ENCODE measurements at regions not wholly inside any gene's neighbourhood (a gene's known extent, or its start where the extent isn't known, plus 50 kb on each side); places are given as distances from the start of the nearest gene placed in this dataset.

DNA sequence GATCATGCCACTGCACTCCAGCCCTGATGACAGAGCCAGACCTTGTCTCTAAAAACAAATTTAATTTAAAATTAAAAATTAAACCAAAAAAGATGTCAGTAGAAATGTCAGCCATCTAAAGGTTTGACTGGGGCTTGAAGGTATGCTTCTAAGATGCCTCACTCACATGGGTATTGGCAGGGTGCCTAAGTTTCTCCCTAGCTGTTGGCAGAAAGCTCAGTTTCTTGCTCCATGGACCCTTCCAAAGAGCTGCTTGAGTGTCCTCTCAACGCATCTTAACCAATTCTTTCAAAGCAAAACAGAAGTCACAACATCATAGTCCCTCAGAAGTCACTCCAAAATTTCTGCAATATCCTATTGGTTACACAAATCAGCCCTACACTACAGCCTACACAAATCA, 231.0 kb upstream of the ADGRL2 start:
- no peak for FAIRE-seq

DNA sequence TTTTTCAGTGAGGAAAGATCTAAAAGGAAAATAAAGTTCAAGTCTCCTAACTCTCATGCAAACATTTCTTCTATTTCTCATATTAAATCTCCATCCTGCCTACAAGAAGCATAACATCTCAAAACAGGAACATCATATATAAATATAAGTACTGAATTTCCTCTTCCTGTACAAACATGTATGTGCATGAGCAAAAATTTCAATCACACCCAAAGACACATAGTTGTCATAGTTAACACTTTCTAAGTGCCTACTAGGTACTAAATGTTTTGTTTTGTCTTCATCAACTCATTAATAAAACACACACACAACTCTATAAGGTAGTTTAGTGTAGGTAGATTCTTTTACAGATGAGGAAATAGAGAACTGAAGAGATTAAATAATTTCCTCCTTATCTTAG, 237.1 kb upstream of the ADGRL2 start:
- no peak for FAIRE-seq

DNA sequence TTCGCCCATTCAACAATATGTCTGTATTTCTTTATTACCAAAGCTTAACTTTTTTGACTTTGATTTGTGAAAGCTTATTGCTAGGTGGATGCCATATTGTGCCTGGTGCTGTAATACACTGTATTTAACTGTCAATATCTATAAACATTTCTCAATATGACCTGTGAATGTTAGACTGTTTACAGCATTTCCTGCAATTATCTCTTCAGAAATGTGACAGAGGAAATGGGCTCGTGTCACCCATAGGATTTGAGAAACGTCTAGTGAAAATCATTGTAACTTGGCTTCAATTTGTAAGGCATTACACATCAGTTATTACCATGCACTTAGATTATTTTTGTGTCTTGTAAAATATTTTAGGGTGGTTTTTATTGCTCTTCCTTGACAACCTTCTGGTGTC, 237.8 kb upstream of the ADGRL2 start:
- FAIRE-seq: no peak

DNA sequence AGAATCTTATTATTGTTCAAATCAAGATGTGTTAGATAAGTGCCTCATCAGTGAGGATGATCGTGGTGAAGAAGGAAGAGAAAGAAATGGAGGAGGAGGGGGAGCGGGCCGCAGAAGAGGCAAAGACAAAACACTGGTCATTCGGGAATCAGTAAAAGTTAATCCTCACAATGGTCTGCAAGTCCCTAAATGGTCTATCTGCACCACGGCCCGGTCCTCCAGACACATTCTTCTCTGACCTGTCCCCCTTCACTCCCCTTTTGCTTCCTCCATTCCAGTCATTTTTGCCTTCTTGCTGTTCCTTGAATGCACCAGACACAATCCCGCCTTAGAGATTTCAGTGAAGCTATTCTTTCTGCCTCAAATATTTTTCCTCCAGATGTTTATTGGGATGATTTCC, 240.1 kb upstream of the ADGRL2 start:
- no peak for FAIRE-seq

DNA sequence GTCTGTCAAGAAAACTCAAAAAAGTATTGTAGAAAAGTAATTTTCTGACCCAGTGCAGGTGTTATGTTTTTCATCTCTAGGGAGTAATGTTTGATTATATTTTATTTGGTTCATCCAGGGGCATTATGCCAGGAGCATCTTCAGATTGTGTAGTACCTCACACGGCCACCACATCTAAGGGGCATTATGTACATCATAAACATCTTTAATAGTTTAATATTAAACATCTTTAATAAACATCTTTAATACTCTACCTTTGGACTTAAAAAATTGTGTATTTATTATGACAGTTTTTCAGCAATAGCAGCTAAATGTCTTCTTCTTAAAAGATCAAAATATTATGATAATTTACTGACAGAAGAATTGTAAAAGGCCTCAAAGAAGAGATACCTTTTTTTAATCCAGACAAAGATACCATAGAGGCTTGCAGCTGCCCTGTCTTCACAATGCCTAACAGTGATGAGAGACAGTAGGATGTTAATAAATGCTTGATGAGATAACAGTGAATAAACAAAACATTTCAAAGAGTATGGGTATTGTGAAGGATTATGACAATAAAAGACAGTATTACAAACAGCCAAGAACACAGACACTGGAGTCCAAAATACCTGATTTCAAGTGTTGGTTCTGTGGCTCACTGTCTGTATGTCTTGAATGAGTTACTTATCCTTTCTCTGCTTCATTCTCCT, 240.9 kb upstream of the ADGRL2 start:
- FAIRE-seq: no peak

DNA sequence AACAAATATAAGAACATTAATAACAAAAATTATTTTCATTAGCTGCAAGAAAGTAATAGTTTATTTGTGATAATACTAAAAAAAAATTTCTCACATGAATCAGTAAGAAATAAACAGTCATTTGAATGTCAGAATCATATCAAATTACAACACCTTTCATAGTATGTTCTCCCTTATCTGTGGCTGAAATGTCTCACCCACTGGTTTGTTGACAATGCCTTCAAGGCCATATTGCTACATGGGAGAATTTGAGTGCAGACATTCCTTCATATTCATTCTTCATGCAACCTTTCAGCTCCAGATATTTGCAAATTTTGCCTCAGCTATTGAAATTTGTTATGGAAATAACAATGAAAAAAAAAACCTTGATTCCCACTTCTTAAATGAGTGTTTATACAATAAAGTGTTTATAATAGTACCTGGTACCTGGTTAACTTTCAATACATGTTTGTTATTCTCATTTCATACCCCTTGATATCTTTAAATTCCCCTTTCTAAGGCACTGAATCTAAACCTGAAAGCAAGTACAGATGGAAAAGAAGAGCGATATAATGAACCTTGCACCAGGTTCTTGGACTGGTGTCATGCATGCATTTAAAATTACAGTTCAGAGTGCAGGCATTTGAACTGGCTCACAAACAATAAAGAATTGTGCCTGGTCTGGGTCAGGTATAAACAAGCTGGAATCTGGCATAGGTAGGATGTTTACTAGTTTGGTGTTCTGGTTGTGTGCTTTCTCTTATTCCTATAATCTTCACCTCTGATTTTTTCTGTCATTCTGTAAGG, 242.2 kb upstream of the ADGRL2 start:
- FAIRE-seq: no peak

DNA sequence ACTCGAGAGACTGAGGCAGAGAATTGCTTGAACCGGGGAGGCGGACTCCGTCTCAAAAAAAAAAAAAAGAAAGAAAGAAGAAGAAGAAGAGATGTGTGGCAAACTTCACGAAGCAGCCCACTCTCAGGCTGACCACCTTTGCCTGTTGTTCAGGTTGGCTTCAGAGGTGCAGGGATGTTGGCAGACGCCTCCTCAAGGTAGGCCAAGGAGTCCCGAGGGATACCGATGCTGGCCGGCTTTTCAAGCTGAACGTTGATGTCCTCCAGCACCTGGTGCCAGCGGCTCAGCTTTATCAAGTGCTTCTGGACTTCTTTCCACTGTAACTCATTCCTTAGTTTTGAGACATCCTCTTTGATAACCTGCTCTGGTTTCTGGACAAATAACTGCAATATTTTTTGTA, 243.8 kb upstream of the ADGRL2 start:
- FAIRE-seq: no peak

DNA sequence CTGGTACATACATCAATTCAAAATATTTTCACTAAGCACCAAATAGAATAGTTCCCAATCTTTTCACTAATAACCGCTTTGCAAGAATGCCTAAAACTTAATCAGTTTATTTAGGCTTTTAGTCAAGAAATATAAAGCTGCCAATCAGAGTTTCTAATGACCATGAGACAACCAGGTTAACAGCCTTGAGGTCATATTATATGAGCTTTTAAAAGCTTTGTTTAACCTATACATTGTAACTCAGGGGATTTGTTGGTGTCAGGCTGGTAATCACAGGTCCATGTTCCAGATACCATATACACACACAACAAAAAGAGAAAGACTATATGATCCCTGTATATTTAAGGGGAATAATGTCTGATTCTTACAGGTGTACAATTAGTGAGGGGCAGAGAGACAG, 246.2 kb upstream of the ADGRL2 start:
- no peak for FAIRE-seq

DNA sequence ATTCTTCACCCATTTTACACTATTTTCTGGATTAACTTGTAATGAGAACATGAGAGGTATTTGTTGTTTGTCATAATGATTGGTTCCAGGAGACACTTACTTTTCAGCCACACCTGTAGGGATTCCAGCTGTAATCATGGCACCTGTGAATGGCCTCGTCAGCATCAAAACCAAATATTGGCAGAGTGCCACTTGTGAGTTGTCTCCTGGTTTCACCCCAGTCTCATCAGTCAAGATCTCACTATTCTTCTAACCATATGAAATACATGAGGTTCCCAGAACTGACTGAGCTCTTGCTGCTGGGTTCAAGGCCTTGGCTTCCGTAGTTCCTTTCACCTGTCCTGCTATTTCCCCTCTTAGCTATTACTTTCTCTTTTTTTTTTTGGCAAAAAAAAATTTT, 246.6 kb upstream of the ADGRL2 start:
- FAIRE-seq: no peak

DNA sequence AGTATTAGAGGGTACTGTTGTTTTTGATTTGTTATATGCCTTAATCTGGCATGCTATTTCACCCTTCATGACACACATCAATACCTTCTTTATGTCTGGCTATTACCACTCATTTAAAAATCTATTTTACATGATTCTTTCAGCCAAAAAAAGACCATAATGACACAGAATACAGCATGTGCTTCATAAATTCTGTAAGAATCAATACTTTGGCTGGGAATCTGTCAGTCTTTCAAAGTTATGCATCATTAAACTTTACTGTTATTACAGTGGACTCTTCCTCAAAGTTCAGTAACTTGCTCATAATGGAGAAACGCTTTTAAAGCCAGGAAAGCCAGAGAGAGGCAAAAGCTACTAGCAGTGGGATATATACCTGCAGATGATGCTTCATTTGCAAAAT, 247.2 kb upstream of the ADGRL2 start:
- no peak for FAIRE-seq

DNA sequence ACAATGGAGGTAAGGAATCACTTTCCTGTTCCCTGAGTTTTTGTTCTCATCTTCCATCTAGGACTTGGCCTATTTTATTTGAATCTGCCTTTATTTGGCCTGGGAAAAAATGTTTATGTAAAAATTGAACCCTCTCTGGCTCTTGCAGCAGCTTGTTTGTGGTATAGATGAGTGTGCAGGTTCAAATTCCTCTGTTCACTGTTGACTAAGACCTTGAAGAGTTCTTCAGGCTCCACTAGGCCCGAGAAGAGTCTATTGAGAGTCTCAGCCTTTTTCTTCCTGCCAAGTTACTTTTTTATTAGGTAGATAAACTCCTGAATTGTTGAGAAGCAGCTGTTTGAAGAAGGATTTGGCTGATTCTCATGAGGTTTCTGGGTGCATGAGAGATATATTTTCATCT, 248.8 kb upstream of the ADGRL2 start:
- FAIRE-seq: no peak

DNA sequence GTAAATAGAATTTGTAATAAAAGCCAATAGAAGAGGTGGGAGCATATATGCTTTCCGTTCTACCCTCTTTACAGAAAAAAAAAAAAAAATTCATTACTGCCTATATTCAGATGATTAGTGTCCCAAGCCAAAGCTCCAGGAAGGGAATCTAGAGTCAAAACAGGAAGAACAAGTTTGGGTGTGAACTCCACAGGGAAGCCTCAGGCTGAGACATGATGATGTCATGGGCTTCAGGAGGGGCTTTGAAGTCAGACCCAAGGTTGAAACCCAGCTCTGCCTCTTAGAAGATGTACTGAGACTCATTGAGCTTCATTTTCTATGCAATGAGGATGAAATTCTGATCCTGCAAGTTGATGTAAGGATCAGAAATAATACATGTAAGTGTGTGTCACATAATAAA, 250.0 kb upstream of the ADGRL2 start:
- FAIRE-seq: no peak

DNA sequence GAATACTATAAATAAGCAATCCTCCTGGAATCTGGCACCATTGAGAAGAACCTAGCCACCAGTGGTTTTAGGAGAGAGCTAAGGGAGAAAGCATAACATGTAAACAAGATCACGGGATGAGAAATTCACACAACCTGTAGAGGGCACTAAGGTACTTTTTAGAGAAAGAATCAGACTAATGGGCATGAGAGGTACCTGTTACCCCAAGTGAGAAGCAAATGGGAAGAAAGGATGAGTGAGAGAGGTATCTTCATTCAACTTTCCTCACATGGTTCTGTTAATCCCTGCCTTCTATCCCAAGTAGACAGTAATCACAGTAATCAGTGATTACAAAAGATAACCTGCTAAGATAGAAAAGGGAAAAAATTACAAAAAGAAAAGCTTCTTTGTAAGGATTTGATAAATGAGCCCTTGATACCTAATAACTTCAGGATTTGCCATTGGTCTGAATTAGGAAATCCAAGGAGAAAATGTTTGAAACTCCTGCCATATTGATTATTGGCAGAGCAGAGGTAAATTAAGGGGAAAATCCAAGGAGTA, 251.1 kb upstream of the ADGRL2 start:
- no peak for FAIRE-seq

DNA sequence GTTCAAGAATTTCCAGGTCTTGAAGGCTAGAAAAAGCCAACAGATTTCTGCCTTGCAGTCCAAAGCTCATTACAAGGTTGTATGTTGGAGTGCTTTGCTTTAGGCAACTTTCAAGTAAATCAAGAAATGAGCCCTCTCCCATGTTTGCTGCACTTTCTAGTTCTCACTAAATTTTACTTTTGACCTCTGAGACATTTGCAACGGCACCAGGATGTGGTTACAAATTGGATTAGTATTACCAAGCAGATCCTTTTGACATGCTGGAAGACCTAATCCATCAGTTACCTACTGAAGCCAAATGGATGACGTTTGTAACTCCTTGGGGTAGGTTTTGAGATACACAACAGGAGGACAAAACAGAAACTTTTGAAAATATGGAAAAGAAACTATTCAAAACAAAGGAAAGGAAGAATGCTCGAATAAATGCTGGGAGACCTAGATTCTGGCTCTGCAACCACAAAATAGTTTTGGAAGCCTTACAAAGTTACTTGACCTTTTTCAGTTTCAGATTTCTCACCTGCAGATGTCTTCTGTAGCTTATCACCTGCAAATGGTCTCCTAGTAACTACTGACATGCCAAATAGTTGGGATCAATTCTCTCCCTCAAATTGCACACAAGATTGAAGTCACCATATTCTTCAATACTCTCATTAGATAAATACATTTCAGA, 251.7 kb upstream of the ADGRL2 start:
- FAIRE-seq: no peak

DNA sequence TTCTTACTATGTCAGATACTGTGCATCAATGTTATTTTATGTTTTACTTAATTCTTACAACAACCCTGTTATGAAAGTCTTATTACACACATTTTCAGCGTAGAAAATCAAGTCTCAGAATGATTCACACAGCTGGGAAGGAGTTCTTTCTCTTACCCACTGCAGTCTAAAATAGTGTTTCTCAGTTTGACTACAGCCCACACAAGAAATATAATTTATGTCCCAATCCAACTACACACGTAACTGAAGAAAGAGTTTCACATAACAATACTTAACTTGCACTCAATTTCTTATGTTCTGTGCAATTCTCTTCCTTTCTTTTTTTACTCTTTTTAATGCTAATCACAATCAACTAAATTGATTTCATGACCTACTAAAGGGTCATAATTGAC, 252.8 kb upstream of the ADGRL2 start:
- no peak for FAIRE-seq

DNA sequence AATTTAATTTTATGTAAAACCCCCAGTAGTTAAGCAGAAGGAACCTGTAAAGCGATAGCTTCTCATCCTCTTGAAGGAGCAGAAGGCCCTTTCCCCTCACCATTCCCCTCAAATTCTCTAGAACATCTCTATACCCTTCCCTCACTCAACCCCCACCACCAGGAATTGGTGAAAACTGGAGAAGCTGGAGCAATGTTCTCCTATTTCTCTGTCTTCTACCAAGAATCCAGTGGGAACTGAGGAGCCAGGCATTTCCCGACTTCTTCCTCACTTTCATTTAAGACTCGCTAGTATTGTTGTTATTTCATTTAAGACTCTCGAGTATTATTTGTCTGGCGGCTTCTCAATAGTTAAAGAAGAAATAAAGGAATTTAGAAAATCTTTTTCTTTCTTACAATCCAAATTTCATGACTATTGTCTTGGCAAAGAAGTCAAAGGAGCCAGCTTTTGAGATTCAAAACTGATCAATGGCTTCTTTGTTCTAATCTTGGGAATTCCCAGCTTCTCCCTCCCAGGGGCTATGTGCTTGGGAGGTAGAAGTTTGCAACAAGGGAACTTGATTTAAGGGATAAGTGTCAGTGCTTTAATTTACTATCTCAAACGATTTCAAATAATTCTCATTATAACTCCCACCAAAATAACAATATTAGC, 253.3 kb upstream of the ADGRL2 start:
- FAIRE-seq: no peak

DNA sequence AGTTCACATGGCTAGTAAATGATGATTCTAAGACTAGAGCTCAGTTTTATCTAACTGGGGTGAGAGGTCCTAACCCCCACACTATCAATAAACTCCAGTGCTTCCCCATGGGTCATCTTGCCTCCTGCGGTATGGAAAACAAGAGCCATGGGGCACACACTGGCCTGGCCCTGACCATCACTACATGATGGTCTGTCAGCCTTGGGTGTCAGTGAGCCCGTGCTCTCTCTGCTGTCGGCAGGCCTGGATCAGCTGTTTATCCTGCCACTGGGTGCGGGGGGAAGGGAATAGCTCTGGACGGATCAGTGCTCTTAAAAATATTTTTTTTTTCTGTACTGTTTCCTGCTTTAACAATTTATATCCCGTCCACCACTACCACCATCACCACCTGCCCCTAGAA, 255.0 kb upstream of the ADGRL2 start:
- FAIRE-seq: no peak

DNA sequence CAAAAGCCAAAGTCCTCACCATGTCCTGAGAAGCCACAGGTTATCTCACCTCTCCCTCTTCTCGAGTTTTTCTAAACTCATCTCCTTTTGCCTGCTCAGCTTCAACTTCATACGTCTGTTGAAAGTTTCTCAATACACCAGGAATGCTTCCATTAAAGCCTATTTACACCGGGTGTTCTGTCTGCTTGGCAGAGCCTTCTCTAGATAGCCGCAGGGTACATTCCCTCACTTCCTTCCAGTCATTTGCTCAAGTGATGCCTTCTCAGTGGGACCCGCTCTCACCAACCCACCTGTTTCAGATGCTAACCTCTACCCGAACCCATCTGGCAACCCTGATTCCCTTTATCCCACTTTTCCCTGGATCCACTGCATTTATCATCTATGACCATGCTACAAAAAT, 257.0 kb upstream of the ADGRL2 start:
- no peak for FAIRE-seq

DNA sequence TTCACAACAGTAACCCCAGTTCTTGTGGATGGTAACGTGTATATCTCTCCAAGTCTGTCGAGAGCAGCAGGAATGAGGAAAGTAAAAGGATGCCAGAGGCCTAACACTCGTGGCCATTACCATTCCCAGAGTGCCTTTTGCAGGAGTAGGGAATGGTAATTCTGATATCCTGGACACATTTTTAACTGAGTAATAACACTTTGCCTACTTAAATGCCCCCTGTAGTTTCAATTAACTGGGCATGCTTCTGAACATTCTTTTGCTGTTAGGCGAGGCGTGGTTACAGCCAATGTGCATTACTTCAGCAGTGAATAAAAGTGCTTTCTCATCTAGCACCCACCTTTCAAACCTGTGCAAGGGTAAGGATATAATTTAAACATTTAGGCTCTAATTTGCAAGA, 258.5 kb upstream of the ADGRL2 start:
- FAIRE-seq: no peak

DNA sequence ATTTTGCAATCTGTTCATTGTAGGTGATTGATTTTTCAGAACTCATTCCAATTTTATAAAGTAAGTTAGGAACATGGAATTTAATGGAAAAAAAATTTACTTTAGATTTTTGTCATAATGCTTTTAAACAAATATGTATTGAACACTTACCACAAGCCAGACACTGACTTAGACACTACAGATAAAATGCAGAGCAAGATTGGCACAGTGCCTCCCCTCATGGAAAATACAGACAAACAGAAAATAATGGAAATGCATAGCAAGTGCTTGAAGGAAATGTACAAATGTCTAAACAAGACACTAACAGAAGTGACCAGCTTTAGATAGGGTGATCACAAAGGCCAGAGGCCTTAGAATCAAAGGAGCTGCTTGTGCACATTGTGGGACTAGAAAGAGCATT, 260.5 kb upstream of the ADGRL2 start:
- no peak for FAIRE-seq

DNA sequence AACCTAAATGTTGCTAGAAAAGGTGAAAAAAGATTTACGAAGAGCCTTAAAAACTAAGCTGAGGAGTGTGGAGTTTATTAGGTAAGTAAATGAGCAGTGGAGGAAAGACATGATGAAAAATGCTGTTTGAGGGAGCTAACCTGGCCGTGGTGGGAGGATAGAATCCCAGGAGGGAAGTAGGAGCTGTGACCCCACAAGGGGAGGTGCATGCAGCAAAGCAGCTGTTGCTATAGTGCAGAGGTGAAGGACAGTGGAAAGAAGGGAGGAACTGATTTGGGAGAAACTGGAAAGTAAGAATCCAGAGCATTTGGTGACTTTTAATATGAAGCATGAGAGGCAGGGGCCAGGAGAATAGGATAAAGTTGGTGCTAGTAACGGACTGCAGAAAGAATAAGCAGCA, 271.7 kb upstream of the ADGRL2 start:
- FAIRE-seq: no peak

DNA sequence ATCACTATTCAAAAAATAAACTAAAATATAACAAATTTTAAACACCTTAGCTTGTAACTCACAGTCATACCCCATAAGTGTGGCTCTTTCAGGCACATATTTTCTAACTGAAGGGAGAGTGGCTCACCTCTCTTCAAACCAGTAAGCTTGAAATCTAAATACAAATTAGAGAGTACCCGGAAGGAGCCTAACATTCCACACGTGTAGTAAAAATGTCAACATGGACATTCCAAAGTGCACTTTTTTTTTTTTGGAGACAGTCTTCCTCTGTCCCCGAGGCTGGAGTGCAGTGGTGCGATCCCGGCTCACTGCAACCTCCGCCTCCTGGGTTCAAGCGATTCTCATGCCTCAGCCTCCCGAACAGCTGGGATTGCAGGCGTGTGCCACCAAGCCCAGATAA, 275.6 kb upstream of the ADGRL2 start:
- FAIRE-seq: no peak

DNA sequence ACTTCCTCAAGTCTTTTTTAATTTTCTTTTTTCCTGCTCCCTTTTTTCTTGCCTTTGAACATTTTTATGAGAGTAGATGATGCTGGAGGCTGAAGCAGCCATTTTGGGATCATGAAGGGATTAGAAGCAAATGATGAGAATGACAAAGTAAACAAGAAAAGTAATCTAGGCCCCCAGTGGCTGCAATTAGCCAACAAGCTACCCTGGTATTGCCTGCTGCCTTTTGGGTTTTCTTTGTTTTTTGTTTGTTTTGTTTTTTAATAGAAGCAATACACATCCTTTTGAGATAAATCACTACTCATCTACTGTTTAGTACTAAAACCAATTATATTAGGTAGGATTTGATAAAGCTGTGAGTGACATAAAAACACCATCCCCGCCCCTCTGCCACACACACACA, 280.7 kb upstream of the ADGRL2 start:
- FAIRE-seq: no peak

Measured in endometrium (tissue), 2 donors.